ENCODE measurements at regions not wholly inside any gene's neighbourhood (a gene's known extent, or its start where the extent isn't known, plus 50 kb on each side); places are given as distances from the start of the nearest gene placed in this dataset.

GRCh38 chr4:11542952-11543351, 114.3 kb upstream of the HS3ST1 start:
- TF ChIP-seq, protein P1, sequence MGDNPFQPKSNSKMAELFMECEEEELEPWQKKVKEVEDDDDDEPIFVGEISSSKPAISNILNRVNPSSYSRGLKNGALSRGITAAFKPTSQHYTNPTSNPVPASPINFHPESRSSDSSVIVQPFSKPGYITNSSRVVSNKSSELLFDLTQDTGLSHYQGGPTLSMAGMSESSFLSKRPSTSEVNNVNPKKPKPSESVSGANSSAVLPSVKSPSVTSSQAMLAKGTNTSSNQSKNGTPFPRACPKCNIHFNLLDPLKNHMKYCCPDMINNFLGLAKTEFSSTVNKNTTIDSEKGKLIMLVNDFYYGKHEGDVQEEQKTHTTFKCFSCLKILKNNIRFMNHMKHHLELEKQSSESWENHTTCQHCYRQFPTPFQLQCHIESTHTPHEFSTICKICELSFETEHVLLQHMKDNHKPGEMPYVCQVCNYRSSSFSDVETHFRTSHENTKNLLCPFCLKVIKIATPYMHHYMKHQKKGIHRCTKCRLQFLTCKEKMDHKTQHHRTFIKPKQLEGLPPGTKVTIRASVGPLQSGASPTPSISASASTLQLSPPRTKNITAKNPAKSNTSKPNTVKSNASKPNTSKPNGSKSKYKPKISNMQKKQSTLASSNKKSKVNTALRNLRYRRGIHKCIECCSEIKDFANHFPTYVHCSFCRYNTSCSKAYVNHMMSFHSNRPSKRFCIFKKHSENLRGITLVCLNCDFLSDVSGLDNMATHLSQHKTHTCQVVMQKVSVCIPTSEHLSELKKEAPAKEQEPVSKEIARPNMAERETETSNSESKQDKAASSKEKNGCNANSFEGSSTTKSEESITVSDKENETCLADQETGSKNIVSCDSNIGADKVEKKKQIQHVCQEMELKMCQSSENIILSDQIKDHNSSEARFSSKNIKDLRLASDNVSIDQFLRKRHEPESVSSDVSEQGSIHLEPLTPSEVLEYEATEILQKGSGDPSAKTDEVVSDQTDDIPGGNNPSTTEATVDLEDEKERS (tag by site-specific recombination; IDR thresholded peaks at IDR 0.05) = no peak
- TF ChIP-seq ZEB2 (tag by site-specific recombination; IDR thresholded peaks at IDR 0.05) (no peak), CTCF (tag by site-specific recombination; IDR thresholded peaks at IDR 0.05) (no peak), REST (tag by site-specific recombination; IDR thresholded peaks at IDR 0.05) (no peak), ZNF561 (tag by site-specific recombination; IDR thresholded peaks at IDR 0.05; ENCODE audit: borderline replicate concordance) (no peak), HOXA7 (CRISPR knock-in tag; IDR thresholded peaks at IDR 0.05; ENCODE audit: borderline replicate concordance) (no peak), ZNF23 (tag by site-specific recombination; IDR thresholded peaks at IDR 0.05; ENCODE audit: borderline replicate concordance) (no peak)
